ENCODE measurements at regions not wholly inside any gene's neighbourhood (a gene's known extent, or its start where the extent isn't known, plus 50 kb on each side); places are given as distances from the start of the nearest gene placed in this dataset.

GRCh38 chr10:130491693-130492050 lies 355.5 kb downstream of the GLRX3 start:
- no peak for TF ChIP-seq CTCF (IDR thresholded peaks at IDR 0.05)
- TF ChIP-seq POLR2A (IDR thresholded peaks at IDR 0.05): no peak

Measured in Peyer's patch (tissue), 4 donors.